GM21515 (cell line): ENCODE measurements at regions not wholly inside any gene's neighbourhood (a gene's known extent, or its start where the extent isn't known, plus 50 kb on each side); places are given as distances from the start of the nearest gene placed in this dataset.
"Not testable (repeated sequence)": the region's sequence is repeated elsewhere in the genome, so short reads cannot be mapped to it uniquely, and the experiment has no call there.

Experiments
- ATAC-seq: cut with Tn5 transposase; IDR thresholded peaks from one replicate; pipeline ENCODE4 v1.9.1; 2021; ENCODE audit not compliant: unreplicated experiment

DNA sequence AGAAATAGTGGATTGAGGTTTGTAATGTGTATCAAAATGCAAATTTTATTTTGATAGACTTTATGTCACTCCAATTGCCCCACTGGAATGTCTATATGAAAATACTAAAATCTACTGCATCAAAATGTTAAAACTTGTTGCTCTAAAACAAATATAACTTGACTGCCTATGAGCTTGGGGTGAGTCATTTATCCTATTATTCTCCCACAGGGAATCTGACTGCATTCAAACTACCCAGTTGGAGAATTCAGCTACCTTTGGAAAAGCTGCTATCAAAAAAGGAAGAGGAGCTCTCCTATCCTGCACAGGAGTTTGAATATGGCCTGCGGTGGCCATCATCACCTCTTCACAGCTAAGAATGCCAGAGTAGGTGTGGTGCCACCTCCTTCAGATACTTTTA is 173.1 kb downstream of the KLHL28 start:
- ATAC-seq, result no peak

DNA sequence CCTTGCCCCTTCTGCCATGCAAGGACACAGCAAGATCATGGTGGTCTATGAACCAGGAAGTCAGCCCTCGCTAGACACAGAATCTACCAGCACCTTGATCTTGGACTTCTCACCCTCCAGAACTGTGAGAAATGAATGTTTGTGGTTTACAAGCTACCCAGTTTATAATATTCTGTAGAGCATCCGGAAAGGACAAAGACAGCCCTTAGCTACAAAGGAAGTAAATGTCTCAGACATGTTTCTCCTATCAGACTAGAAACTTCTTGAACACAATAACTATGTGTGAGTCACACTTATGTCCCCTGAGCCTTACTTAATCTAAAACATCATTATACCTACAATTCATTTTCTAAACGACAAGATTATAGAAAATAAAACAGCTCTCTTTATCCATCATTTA is 176.7 kb downstream of the KLHL28 start:
- ATAC-seq, result no peak

DNA sequence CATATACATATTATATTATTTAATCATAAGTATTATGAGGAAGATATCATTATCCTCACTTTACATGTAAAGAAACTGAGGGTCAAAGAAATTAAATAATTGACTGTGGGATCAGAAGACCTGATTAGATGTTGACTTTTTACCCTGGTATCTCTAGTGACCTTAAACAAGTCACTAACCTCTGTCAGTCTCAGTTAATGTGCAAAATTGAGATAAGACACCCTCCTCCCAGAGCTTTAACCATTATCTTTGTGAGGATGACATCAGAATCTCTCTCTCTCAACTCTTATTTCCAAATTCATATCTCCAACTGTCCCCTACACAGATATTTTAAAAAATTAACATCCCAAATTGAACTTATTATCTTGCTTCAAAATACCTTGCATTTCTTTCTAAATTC is 177.8 kb downstream of the KLHL28 start:
- no peak for ATAC-seq

DNA sequence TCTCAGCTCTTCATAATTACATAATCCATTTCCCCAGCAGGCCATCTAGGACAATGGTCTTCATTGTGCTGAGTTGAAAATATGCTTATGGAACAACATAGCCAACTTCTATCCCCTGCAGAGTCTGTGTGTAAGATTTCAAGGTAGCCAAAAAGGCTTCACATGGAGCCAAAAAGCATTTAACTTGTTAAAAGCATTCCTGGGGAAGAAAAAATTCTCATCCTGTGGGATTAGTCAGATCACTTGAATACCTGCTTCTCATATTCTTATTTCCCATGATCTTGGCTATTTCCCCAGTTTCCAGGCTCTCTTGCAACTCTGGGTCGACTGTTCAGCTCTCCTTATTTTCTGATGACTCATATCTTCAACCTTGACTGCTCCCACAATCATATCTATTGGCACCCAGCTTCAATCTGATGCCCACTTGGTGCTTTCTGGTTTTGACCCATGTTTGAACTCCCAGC is 178.9 kb downstream of the KLHL28 start:
- ATAC-seq, result no peak

DNA sequence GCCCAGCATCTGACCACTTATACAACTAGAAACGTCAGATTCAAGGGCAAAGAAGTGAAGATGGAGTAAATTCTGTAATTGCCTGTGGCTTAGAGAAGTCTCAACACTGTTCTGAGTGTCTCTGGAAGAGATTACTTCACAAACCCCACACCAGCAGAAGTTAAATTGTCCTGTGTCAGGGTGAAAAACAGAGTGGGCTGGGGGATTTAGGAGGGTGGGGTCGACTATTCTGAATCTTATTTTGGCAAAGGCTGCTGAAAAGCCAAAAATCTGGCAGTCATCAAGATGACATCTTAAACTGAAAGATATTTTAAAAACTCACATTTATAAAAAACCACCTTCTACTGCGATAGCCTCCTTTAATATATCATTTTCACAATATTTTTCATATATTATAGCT is 180.8 kb downstream of the KLHL28 start:
- no peak for ATAC-seq

DNA sequence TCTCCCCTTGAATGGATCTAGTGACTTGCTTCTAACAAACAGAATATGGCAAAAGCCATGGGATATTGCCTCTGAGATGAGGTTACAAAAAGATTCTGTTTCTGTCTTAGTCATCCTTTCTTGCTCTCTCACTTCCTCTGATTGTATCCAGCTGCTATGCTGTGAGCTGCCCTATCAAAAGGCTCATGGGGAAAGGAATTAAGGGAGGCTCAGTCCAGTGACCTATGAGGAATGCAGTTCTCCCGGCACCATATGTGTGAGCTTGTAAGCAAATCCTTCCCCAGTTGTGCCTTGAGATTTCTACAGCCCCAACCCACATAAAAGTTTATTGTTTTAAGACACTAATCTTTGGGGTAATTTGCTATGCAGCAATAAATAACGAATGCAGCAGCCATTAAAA is 183.1 kb downstream of the KLHL28 start:
- no peak for ATAC-seq

DNA sequence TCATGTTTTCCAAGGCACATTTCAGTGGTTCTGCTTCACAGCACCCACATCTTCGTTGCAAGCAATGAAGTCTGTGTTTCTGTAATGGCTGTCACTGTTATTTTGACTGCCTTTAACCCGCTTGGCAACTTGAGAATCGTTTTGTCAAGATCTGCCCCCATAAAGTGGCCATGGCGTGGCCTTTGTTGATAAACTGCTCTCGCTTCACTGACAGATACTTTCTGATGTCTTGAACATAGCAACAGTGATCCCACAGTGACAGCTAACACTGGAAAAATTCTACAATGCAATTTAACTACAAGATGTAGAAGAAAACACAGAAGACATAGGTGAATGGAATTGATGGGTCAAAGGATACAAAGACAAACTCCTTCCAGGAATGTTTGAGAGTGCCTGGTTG is 184.2 kb downstream of the KLHL28 start:
- ATAC-seq, result no peak

DNA sequence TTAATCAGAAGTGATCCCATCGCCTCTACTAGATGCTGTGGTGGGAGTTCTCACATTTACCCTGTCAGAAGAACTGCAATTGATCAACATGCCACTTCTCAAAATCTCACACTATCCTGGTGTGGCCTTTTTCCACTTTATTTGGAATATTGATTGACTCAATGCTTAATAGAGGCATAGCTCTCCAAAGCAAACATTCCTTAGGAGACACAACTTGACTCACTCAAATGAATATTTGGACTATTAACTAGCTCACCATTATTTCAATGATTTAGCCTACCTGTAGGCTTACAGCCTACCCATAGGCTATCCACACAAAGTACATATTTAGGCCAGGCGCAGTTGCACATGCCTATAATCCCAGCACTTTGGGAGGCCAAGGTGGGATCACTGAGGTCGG is 186.5 kb downstream of the KLHL28 start:
- no peak for ATAC-seq

DNA sequence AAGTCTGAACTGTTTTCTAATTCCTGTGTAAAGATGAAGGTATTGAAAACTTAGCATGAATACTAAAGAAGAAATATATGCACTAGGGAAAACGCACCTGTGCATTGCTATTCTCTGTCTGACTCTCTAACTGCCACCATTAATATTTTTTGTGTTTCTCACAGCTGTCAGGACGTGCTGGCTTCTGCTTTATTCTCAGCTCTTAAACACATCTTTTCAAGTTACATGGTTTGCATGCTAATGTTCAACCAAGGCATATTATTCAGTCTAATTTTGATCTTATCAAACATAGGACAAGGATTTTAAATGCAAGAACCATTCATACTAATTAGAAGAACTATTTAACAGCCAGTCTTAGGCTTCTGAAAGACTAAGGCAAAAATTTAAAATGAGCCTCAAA is 187.4 kb downstream of the KLHL28 start:
- ATAC-seq, result no peak

DNA sequence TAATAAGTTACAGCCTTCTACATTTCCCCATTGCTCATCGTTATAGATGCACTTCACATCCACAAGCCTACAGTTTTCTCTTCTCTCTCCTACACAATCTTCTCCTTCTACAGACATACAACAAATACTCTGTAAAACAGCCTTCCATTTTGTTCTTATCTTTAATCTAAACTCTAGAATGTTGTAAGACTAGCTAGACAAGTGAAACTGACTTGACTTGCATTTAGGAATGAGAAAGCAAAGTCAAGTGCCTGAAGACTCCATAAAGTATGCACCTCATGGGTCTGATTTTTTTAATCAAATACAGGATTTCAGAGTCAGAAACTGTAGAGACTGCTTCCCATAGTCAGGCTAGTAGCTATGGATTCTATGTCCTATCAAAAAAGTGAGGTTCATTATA is 190.3 kb downstream of the KLHL28 start:
- ATAC-seq, result no peak

DNA sequence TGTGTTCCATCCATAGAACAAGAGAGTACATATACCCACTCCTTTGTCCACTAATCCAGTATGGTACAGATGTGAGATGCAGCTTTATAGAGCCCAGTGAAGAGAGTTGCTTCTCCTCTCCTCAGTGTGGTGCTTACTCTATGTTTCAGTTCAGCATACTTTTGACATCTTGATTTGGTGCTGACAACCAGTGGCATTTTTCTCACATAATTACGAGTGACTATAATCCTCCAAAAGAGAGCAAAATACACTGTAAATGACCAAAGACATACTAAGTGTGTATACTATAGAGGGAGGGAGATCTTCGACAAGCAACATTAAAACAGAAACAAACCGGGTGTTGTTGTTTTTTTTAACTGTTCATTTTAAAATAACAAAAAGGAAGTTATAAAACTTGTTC is 191.5 kb downstream of the KLHL28 start:
- no peak for ATAC-seq

DNA sequence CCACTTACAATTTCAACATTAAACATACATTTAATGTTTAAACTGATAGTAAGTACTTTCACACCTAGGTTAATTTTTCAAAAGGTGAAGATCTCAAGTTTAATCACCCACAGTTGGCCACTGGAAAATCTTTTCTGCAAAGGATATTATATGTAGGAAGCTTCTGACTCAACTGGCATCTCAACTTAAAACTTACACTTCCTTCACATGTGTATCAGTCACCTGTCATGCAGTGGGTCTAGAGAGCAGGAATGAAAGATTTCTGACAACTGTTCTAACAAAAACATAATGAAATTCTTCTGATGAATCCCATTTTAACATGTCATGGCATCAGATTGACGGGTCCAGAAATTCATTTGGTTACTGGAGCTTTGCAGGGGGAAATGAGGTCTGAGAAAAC is 192.8 kb downstream of the KLHL28 start:
- no peak for ATAC-seq

DNA sequence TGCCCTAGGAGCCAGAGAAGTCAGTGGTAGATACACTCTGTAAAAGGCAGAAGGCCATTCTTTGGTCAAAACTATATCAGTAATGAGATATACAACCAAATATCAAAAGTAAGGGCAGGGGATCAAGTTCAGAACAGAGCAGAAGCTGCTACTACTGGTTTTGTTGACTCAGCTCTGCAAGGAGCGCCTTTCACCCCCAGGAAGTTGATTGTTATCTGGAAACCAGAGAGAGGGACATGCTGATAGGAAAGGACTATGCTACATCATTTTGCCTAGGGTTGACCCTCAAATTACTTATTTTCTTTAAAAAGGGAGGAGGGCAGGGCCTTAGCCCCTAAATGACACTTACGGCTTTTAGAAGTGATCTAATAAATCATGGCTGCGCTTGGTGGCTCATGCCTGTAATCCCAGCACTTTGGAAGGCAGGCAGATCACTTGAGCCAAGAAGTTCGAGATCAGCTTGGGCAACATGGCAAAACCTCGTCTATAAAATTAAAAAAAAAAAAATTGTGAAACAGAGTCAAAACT is 194.0 kb downstream of the KLHL28 start:
- no peak for ATAC-seq

DNA sequence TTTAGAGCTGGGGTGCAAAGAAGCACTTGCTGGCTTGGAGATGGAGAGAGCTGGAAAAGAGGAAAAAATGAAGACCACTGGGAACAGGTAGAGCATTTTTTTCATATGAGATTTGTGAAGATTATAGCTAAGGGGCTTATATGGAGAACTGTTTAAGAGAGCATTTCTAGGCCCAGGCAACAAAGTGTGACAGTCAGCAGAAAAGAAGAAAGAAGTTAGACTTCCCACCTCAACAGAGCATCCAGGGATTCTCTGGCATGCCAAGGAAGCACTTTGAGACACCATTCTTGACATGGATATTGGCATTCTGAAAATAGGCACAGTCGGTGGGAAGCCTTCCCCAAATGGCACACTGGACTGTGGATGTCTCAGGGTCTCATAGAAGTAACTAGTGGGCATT is 195.5 kb downstream of the KLHL28 start:
- no peak for ATAC-seq

DNA sequence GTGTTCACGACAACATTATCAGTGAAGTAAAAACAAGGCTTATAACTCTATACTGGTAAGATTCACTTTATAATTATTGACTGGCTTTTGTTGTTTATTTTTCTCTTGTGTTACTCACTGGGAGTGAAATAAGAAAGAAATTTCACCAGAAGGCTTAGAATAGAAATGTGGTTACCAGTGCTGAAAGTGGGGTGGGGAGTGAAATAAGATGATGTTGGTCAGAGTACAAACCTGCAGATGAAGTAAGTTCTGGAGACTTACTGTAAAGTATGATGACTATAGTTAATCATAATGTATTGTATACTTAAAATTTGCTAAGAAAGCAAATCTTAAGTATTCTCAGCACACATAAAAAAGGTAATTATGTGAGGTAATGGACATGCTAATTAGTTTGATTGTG is 198.4 kb downstream of the KLHL28 start:
- ATAC-seq, result no peak

DNA sequence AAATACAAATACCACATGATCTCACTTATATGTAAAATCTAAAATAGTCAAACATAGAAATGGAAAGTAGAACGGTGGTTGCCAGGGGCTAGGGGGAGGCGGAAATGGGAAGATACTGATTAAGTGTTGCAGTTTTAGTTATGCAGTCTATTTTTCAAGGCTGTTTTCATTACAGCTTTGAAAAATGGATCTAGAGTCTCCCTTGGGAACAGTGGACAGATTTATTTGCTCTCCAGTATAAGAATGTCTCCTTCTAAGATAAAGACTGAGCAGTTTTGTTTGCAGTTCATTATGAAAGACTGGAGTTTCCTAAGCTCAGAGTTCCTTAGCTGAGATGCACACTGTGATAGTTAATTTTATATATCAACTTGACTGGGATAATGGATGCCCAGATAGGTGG is 202.5 kb downstream of the KLHL28 start:
- ATAC-seq, result no peak

DNA sequence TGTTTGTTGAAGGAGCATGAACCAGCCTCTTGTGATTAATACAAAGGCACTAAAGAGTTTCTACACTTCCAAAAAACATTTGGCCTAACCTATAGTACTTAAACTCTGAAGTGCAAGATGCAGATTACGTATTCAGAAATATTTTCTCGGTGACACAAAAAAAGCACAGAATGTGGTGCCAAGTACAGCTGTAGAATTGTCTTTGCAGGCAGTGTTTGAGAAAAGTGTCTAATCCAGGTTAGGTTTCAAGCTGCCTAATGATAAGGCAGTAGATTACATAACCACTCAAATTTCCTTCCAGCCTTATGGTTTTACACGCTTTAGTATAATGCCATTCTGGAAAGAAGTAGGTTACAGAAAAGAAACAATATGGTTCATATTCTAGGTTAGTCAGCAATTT is 205.2 kb downstream of the KLHL28 start:
- no peak for ATAC-seq

DNA sequence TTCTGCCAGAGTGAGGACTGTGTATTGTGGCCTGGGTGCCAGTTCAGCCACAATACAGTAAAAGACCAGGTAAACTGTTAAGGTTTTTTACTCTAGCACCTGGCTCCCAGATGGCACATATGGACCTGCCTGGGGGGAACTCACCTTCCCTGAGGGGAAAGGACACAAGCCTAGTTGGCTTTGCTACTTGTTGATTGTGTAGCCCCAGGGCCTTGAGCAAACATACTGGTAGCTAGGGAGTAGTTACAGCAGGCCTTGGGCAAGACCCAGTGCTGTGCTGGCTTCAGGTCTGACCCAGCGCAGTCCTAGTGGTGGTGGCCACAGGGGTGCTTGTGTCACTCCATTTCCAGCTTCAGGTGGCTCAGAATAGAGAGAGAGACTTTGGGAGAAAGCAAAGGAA is 216.4 kb downstream of the KLHL28 start:
- no peak for ATAC-seq

DNA sequence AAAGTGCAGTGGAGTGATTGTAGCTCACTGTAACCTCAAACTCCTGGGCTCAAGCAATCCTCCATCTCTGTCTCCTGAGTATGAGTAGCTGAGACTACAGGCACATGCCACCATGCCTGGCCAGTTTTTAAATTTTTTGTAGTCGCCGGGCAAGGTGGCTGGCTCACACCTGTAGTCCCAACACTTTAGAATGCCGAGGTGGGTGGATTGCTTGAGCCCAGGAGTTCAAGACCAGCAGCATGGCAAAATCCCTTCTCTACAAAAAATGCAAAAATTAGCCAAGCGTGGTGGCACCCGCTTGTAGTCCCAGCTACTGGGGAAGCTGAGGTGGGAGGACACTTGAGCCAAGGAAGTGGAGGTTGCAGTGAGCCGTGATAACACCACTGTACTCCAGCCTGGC is 219.5 kb downstream of the KLHL28 start:
- no peak for ATAC-seq

DNA sequence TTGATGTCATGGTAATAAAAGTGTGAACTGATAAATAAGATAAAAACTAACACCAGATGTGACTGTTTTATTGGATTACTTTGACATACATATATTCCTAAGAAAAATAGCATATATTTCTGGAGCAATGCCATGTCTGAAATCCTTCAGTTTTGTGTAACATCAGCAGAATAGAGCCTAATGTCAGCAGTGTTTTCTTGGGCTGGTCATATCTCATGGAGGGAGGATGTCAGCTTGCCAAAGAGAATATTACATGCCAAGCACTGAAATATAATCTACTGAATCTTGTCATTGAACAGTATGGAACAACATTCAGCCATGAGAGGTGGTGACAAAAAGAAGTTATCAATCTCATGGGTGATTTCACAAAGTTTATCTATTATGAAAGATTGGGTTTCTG is 220.3 kb downstream of the KLHL28 start:
- no peak for ATAC-seq

DNA sequence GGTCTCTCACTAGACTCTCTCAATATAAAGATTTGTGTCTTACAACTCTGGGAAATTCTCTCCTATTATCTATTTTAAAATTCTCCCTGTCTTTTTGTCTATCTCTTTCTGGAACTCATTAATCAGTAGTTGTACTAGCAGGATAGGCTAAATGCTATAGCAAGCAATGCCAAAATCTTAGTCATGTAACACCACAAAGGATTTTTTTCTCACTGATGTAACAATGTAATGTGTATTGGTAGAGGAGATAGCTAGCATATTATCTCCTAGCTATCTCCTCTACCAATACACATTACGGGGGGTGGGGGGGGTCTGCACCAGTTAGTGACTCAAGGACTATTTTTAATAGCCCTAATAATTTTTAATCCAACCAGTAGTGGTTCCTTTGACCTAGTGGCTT is 225.4 kb downstream of the KLHL28 start:
- no peak for ATAC-seq

DNA sequence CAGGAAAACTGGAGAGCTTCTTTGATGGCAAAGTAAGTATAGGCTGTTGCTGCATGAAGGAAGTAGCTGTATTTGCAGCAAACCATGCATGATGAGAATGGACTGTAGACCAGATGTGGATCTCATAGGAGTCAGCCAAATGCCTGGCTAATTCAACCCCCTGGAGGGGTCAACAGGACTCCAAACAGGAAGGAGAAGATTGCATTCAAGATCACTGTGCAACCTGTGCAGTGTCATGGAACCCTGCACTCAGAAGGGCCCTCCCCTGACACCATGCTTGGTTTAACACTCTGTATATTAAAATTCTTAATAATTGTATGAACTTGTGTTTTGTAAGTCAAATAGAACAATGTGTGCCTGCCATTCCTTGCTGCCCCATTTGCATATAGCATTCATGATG is 225.1 kb upstream of the FSCB start:
- ATAC-seq, result no peak

DNA sequence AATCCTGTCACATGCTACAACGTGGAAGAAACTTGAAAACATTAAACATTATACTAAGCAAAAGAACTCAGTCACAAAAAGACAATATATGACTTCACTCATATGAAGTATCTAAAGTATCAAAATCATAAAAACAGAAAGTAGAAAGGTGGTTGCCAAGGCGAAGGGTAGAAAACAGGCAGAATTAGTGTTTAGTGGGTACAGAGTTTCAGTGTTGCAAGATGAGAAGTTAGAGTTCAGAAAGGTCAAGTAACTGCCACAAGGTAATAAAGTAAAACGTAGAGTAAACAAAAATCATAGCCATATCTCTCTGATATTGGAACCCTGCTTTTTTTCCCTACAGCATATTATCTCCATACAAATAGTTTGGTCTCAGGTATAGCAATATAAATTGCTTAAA is 223.8 kb upstream of the FSCB start:
- ATAC-seq, result no peak

DNA sequence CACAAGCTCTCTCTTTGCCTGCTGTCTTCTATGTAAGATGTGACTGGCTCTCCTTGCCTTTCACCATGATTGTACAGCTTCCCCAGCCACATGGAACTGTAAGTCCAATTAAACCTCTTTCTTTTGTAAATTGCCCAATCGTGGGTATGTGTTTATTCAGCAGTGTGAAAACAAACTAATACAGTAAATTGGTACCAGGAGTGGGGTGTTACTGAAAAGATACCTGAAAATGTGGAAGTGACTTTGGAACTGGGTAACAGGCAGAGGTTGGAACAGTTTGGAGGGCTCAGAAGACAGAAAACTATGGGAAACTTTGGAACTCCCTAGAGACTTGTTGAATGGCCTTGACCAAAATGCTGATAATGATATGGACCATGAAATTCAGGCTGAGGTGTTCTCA is 214.3 kb upstream of the FSCB start:
- not testable (repeated sequence) for ATAC-seq
